Cardiac fibroblast (primary cell): ENCODE measurements at regions not wholly inside any gene's neighbourhood (a gene's known extent, or its start where the extent isn't known, plus 50 kb on each side); places are given as distances from the start of the nearest gene placed in this dataset.
A peak's percentile ranks its signal among the peaks of the same experiment; 100 is the strongest.
"Not testable (repeated sequence)": the region's sequence is repeated elsewhere in the genome, so short reads cannot be mapped to it uniquely, and the experiment has no call there.

Experiments used
- DNase-seq, 2 donors: peaks; one replicate each; pipeline versions ENCODE4 v3.0.0 to v3.0.0-alpha.2; 2010; ENCODE audit warnings: low read depth in 2 of 2
- H3K4me3 ChIP-seq, 2 donors: replicated peaks in 1 of 2; 1 replicate in 1 of 2; 2 replicates in 1 of 2; pipeline ENCODE4 v1.5.1; 2011; ENCODE audit warnings: low read depth in 2 of 2, low read length in 2 of 2, mild to moderate bottlenecking in 2 of 2, moderate library complexity in 1 of 2
- CTCF ChIP-seq: IDR thresholded peaks from one replicate; pipeline ENCODE4 v1.5.1; 2011; ENCODE audit warnings: low read depth, mild to moderate bottlenecking, low read length, inconsistent platforms

- peak; percentile 50 for TF ChIP-seq CTCF
- H3K4me3 ChIP-seq: not testable (repeated sequence)
- peak; percentile 58 to 62 for DNase-seq
Observed at GRCh38 chr10:42177793-42178689, 460.3 kb downstream of the ZNF33B start.

GRCh38 chr10:42177077-42177792 lies 461.1 kb downstream of the ZNF33B start:
- no peak for DNase-seq
- no peak overlapping the region for H3K4me3 ChIP-seq
- TF ChIP-seq CTCF: no peak

- H3K4me3 ChIP-seq: no peak overlapping the region
- no peak for TF ChIP-seq CTCF
- no peak for DNase-seq
Observed at GRCh38 chr10:42150428-42151061, 487.8 kb downstream of the ZNF33B start.

GRCh38 chr10:42149722-42150427 lies 488.5 kb downstream of the ZNF33B start:
- TF ChIP-seq CTCF: no peak
- no peak overlapping the region for H3K4me3 ChIP-seq
- no peak for DNase-seq

GRCh38 chr10:42149027-42149700 lies 489.2 kb downstream of the ZNF33B start:
- DNase-seq: peak; percentile 1 to 6
- TF ChIP-seq CTCF: no peak
- H3K4me3 ChIP-seq: no peak overlapping the region

GRCh38 chr10:42146165-42146564 lies 492.2 kb downstream of the ZNF33B start:
- H3K4me3 ChIP-seq, DNase-seq: not testable (repeated sequence)

GRCh38 chr10:42138023-42138422 lies 500.3 kb downstream of the ZNF33B start:
- H3K4me3 ChIP-seq, DNase-seq: not testable (repeated sequence)
